ENCODE measurements at regions not wholly inside any gene's neighbourhood (a gene's known extent, or its start where the extent isn't known, plus 50 kb on each side); places are given as distances from the start of the nearest gene placed in this dataset.

DNA sequence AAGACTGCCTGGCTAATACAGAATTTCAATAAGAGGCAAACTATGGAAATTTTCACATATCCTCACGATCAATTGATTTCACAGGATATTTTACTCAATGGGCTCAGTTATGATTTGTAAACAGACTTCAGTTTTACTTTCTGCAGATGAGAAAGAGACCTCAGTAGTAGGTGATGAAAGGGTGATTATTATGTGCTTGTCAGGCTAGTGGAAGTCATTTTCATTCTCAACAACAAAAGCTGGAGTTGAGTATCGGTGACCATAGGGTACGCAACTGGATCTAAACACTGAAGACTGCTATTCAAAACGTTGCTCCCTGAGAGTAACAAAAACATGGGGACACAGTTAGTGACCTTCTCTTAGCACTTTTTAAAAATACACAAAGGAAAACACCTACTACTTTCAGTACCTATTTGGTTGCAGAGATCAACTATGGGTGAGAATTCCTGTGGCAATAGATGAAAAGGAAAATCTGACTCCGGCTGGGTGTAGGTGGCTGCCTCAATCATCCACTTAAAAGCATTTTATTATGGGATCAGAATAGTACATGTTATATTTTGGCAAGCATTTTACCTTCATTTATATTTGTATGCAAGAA is 126.2 kb upstream of the VRK2 start:
- TF ChIP-seq, protein P1, sequence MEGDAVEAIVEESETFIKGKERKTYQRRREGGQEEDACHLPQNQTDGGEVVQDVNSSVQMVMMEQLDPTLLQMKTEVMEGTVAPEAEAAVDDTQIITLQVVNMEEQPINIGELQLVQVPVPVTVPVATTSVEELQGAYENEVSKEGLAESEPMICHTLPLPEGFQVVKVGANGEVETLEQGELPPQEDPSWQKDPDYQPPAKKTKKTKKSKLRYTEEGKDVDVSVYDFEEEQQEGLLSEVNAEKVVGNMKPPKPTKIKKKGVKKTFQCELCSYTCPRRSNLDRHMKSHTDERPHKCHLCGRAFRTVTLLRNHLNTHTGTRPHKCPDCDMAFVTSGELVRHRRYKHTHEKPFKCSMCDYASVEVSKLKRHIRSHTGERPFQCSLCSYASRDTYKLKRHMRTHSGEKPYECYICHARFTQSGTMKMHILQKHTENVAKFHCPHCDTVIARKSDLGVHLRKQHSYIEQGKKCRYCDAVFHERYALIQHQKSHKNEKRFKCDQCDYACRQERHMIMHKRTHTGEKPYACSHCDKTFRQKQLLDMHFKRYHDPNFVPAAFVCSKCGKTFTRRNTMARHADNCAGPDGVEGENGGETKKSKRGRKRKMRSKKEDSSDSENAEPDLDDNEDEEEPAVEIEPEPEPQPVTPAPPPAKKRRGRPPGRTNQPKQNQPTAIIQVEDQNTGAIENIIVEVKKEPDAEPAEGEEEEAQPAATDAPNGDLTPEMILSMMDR (conservative IDR thresholded peaks at IDR 0.05; ENCODE audit: low read length), result no peak
- no peak for TF ChIP-seq EZH2phosphoT487 (IDR thresholded peaks at IDR 0.05; ENCODE audit: borderline replicate concordance)
